ENCODE measurements at regions not wholly inside any gene's neighbourhood (a gene's known extent, or its start where the extent isn't known, plus 50 kb on each side); places are given as distances from the start of the nearest gene placed in this dataset.

DNA sequence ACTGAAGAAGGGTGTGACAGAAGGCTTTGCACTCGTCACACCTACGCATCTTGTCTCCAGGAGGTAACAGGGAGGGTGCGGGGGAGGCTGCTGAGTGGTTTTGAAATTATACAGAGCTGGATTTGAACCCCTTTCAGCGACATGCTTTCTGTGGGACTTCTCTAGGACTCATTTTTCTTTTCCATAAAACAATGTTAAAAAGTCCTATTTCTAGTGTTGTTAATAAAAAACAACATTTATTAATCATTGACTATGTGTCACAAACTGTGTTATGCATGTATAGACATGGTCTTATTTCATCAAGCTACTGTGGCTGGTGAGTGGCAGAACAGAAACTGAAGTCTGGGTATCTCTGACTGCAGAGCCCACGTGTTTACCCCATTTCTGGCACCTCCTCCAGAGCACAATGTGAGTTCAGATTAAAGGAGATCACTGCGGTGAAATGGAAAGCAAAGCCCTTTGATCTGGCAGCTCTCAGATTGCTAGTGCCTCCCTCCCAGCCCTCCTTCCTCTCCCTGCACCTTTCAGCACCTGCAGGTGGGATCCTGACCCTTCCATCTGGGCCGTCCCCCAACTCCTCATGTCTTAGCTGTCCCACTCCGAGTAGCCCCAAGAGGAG is 315.5 kb upstream of the MYT1L start:
- TF ChIP-seq, protein P1, sequence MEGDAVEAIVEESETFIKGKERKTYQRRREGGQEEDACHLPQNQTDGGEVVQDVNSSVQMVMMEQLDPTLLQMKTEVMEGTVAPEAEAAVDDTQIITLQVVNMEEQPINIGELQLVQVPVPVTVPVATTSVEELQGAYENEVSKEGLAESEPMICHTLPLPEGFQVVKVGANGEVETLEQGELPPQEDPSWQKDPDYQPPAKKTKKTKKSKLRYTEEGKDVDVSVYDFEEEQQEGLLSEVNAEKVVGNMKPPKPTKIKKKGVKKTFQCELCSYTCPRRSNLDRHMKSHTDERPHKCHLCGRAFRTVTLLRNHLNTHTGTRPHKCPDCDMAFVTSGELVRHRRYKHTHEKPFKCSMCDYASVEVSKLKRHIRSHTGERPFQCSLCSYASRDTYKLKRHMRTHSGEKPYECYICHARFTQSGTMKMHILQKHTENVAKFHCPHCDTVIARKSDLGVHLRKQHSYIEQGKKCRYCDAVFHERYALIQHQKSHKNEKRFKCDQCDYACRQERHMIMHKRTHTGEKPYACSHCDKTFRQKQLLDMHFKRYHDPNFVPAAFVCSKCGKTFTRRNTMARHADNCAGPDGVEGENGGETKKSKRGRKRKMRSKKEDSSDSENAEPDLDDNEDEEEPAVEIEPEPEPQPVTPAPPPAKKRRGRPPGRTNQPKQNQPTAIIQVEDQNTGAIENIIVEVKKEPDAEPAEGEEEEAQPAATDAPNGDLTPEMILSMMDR (conservative IDR thresholded peaks at IDR 0.05 in 1 of 2, IDR thresholded peaks at IDR 0.05 in 1 of 2; ENCODE audit: extremely low read depth in 1 of 2, insufficient read depth in 1 of 2, low read depth in 1 of 2, low read length in 2 of 2): no peak
- no peak for TF ChIP-seq EZH2 (IDR thresholded peaks at IDR 0.05; ENCODE audit: borderline replicate concordance, low read length)

Data from mammary epithelial cell (primary cell).